ENCODE measurements at regions not wholly inside any gene's neighbourhood (a gene's known extent, or its start where the extent isn't known, plus 50 kb on each side); places are given as distances from the start of the nearest gene placed in this dataset.

DNA sequence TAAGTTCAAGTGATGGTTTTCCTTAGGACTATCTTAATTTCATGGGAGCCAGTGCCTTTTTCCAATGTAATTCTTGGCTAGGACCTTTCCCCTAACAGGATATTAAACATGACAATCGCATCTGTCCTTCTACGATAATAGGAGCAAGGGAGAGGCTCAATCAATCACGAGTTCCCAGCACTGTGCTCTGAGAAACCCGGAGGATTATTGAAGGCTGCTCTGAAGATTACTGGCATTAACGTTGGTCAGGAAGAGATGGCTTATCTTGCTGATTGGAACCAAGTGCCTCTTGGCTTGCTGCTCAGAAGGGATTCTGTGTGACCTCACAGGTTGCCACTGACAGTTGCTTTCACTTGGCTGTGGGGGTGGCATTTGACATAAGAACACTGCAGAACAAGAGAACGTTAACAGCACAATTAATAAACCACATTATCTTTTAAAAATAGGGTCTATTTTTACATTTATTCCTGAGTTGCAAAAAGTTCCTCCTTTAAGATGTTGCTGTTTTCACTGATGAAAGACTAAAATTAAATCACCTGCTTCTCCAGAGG, 252.1 kb upstream of the TAC1 start:
- TF ChIP-seq, protein P1, sequence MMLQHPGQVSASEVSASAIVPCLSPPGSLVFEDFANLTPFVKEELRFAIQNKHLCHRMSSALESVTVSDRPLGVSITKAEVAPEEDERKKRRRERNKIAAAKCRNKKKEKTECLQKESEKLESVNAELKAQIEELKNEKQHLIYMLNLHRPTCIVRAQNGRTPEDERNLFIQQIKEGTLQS (IDR thresholded peaks at IDR 0.05; ENCODE audit: insufficient read depth, low read depth, low read length): no peak
- TF ChIP-seq RFX5 (IDR thresholded peaks at IDR 0.05; ENCODE audit: borderline replicate concordance, low read depth, low read length) (no peak), POLR2A (IDR thresholded peaks at IDR 0.05; ENCODE audit: control extremely low read depth in 1 of 2, low read depth in 2 of 2, low read length in 2 of 2) (no peak), YY1 (IDR thresholded peaks at IDR 0.05; ENCODE audit: low read depth, low read length) (no peak), SP1 (IDR thresholded peaks at IDR 0.05; ENCODE audit: low read depth, low read length) (no peak)
- TF ChIP-seq, protein P2, sequence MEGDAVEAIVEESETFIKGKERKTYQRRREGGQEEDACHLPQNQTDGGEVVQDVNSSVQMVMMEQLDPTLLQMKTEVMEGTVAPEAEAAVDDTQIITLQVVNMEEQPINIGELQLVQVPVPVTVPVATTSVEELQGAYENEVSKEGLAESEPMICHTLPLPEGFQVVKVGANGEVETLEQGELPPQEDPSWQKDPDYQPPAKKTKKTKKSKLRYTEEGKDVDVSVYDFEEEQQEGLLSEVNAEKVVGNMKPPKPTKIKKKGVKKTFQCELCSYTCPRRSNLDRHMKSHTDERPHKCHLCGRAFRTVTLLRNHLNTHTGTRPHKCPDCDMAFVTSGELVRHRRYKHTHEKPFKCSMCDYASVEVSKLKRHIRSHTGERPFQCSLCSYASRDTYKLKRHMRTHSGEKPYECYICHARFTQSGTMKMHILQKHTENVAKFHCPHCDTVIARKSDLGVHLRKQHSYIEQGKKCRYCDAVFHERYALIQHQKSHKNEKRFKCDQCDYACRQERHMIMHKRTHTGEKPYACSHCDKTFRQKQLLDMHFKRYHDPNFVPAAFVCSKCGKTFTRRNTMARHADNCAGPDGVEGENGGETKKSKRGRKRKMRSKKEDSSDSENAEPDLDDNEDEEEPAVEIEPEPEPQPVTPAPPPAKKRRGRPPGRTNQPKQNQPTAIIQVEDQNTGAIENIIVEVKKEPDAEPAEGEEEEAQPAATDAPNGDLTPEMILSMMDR (IDR thresholded peaks at IDR 0.05; ENCODE audit: control extremely low read depth in 1 of 3, insufficient read depth in 1 of 3, low read depth in 1 of 3, low read length in 3 of 3): no peak
